ENCODE measurements at regions not wholly inside any gene's neighbourhood (a gene's known extent, or its start where the extent isn't known, plus 50 kb on each side); places are given as distances from the start of the nearest gene placed in this dataset.

DNA sequence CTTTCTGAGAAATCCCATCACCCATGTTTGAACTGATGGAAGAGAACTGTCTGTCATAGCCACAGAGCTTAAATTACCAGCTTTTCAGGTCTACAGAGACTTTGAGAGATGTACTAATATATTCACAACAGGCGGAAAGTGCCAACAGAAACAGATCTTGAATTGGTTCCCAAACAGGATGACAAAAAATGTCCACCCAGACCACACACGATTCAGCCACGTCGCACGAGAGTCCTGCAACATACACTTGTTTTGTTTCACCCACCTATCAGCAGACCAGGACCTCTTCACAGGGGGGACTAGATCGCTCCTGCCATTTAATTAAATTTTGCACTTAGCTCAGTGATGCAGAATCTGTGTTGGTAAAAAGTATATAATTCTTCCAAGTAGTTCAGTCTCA, 187.1 kb upstream of the CEP162 start:
- DNase-seq = no peak

DNA sequence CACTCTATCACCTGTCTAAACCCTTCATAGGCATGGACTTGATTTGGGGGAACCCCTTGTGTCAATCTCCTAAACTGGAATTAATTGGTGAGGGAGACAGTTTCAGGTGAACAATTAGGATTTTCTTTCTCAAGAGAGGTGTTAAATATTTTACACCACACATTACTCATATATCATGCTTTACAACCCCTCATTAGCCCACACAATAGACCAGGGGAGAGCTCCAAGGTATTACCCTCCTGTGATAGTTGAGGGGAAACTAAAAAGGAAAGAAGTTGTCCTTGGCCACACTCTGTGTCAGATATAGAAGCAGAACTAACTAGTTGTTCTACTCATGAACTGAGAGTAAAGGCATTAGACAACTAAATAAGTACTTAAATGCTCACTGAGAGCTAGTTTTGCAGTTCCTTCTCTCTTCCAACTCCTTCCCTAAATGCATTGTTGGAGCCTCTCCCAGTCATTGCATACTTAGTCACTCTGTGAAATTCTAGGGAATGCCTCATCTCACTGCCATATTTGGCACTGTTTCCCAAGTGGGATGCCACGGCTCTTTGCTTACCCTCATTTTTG, 183.7 kb upstream of the CEP162 start:
- no peak for DNase-seq

DNA sequence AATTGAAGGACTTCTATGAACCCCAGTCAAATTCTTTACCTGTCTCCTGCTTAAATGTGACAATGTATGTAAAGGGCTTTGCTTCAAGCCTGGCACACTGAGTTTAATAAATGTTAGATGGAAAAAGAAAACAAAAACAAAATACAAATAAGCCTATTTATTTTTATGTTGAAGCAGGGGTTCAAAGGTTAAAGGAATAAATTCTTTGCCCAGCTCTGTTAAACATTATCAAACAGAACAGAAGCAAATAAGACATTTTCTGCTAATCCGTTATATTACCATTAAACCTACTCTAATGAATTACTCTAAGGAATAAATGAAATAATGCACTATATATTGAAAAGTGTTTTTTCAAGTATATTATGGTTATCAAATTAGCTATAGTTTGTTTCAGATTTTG, 182.5 kb upstream of the CEP162 start:
- DNase-seq = no peak

DNA sequence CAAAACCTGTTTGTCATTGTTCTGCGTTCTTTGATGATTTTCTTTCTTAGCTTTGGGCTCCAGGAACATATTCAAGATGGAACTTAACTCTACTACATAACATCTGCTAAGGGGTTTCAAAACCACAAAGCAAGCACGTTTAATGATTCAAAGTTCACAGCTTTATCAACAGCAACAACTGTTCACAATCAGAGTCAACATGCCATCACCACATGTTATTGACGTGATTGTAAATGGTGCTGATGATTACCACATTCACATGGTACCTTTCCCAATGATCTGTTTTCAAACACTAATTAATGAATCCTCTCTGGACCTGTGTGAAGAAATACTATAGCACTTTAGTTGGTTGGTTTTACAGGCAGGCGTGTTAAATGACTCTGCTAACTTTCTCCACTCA, 180.6 kb upstream of the CEP162 start:
- DNase-seq = no peak

DNA sequence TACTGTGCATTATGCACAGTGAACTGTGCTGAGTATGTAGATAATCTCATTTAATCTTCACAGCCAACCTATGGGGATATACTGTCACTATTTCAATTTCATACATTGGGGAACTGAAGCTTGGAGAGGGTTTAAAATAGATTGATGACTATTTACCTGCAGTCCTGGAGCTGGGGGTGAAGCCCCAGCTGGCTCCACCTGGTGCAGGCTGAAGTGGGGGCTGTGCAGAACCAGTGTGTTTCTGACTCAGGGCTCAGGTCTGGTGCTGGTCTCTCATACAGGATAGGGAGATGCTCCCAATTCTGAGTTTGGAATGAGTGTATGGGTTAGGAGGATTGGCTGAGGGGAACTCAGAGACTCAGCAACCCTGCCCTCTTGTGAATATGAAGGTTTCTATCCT, 176.1 kb upstream of the CEP162 start:
- no peak for DNase-seq

DNA sequence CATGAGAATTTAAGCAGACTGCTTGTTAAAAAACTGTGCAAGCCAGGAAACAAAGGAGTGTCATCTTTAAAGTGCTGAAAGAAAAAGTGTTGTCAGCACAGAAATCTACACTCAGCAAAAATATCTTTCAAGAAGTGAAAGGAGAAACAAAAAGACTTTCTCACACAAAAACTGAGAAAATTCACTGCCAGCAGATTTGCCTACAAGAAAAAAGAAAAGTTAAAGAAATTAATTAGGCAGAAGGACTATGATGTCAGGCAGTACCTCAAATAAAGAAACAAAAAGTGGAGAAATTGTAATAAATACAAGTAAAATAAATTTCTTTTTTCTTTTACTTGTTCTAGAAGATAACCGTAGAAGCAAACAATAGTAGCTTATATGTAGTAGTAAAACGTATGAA, 171.6 kb upstream of the CEP162 start:
- no peak for DNase-seq

DNA sequence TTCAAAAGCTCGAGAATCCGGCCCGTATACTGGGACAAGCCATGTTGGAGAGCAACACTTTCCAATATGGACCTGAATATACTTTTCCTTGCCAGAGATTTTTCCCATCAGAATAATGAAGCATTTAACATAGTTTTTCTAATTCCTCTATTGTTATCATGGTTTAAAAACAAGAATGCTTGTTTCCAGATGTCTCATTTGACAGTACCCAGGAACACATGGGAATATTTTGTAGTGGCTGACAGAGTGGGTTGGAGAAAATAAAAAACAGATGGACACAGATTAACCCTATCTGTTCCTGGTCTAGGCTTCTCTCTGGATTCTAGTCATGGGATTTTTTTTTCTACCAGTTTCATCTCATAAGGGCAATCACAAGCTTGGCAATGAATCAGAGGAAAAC, 164.8 kb upstream of the CEP162 start:
- DNase-seq = no peak

DNA sequence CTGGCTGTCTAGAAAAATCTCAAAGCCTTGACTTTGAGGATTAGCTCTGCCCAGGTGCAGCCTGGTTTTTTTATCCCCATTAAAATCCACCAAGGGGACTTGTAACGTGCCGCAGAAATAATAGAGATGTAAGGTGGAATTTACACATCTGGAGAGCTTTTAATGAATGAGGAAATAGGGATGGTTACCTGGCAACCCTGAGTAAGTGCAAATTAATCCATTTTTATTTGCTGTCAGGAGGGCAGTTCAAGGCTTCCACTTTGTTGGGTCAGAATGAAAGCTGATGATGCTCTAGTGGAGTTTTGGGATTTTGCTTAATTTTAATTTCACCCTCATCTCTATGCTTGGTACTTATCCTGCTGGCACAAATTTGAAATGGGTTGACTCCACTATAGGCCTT, 163.4 kb upstream of the CEP162 start:
- DNase-seq = no peak

DNA sequence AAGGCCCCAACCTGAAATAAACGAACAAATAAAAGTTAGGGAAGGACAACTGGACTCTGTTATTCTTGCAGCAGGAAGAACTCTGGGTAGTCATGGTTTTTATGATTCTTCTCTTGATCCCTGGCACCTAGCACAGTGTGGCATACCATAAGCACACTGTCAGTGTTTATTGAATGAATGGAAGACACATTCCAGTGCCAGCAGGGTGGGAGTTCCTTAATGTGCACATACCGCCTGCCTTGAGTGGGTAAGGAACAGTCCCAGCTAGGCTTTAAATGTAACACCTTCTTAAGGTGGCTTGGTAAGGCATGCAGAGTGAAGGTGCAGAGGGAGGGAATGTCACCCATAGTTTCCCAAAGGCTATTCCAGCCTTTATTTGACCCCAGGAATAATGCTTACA, 162.9 kb upstream of the CEP162 start:
- DNase-seq = no peak

DNA sequence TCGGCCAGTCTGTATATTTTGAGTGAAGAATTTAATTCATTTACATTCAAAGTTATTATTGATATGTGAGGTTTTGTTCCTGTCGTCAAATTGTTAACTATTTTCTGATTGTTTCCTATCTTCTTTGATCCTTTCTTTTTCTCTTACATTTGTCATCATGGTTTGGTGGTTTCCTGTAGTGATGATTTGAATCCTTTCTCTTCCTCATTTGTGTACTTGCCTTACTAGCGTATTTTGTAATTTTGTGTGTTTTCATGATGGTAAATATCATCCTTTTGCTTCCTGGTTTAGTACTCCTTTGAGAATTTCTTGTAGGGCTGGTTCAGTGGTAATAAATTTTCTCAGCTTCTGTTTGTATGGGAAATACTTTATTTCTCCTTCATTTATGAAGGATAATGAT, 151.7 kb upstream of the CEP162 start:
- DNase-seq = no peak

DNA sequence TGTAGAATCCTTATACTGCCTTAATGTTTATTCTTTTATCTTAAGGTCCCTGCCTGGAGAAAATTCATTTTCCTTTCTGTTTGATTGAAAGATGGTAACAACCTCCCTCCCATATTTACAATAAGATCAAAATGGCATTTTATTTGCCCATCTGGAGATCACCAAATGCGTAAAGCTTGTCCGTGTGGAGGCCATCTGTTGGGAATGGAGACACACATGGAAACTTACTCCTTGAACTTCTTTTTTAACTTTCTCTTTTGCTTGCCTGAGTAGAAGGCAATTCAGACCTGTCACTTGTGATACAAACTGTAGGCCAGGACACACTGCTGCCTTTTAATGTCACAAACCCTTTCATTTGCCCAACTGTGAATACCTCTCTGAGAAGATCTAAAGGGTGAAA, 144.8 kb upstream of the CEP162 start:
- DNase-seq = no peak

DNA sequence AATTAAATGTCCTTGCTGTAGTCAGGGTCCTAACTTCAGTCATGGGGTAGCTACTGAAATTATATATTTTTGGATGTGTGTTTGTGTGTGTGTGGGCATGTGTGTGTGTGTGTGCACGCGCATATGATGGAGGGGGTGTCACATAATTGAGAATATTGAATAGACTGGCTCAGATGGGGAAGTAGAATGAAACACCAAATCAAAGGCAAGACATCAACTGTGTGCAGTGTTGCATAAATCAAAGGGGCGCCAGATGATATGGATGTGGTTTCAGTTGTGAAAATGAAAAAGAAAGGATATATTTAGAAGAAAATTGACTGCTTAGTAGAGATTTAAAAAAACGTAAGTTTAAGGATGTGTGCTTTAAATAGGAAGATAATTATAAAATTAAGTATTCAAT, 144.2 kb upstream of the CEP162 start:
- DNase-seq = no peak

DNA sequence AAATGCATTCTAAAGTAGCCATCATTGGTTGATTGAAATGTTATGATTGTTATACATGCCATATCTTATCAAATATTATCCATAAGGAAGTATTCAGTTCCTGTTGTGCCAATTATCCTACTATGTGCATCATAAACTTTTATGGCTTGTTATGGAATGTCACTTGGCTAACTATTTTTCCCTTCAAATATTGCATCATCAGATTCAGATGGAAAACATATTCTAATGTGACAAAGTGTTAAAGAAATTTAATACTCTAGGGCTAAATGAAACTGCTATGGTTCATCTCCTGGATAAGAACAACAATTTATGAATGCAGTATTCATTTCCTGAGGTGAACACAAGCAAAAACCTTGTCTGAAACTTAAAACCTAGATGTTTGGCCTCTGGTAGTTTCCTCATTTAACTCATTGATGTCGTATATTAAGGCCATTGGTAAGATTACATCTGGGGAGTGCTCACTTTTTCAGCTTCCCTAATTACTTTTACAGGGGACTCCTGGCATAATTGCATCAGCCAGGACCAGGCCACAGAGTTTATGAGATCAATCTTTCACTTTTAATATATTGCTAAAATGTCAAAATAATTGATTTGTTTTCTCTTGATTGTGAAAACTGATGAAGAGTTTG, 134.9 kb upstream of the CEP162 start:
- no peak for DNase-seq

DNA sequence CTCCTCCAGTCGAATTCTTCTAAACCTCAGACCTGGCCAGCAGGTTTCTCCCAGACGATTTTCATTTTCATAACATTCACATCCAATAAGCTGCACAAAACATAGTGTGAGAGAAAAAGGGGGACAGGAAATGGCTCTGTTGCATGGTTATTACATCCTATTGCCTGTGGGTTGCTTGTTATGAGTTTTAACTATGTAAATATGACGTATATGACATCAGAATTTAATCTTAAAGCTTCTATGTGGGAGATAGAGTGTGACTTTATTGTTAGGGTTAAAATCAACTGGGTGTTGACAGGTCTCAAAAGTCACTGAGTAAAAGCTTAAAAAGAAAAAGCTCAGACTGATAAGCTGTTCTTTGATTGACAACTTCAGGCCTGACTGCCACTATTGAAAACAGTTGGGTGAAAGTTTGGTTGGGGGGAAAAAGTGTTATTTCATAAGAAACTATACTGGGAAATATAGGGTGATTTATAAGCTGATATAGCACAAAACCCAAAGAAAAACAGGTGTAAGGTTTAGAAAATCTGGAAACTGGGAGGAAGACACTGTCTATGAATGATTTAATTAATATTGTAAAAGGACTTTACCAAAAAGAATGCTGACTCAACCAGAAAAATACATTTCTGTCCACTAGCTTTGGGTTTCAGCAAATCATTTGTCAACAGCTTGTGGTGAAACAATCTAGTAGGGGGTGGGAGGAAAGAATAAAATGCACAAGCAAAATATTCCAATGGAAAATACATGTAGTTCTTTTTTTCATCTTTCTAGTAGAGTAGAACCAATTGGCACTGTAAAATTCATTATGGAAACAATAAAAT, 134.1 kb upstream of the CEP162 start:
- no peak for DNase-seq

DNA sequence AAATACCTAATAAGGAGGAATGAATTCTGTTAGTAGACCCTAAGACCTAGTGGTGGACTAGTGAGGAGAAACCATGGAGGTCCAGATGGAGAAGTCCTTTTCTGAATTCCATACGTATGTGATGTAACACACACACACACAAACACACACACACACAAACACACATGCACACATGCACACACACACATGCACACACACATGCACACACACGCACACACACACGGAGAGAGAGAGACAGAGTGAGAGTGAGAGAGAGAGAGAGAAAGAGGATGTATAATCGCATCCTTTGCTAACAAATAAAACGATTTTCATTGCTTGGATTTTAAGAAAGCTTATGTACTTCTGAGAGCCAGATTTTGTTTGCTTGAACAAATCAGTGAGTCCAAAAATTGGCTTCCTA, 132.6 kb upstream of the CEP162 start:
- no peak for DNase-seq

DNA sequence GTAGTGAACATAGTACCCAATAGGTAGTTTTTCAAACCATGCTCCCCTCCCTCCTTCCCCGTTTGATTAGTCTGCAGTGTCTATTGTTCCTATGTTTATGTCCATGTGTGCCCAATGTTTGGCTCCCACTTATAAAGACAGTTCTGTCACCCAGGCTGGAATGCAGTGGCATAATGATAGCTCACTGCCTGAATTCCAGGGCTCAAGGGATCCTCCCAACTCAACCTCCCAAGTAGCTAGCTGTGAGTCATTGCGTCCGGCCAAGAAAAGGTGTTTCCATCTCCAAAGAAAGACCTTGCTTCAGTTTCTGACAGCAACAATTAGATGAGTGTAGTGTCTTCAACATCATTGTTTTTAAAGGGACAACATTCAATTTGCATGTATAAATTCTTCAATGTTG, 131.1 kb upstream of the CEP162 start:
- no peak for DNase-seq

DNA sequence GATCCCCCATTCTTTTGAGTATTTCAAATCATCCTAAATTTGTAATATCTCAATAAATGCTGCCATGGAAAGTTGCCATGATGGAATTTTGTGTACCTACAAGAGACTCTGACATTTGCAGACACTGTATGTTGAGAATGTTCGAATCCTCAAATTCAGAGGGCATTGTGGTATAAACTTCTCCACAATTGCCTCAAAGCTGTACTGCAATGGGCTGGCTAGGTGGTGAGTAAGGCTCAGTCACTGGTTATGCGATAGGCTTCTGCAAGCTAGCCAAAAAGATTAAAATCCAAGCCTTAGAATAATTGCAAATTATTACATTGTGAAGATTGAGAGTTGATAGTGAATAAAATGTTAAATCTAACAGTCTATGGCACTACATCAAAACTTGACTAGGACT, 130.2 kb upstream of the CEP162 start:
- no peak for DNase-seq

DNA sequence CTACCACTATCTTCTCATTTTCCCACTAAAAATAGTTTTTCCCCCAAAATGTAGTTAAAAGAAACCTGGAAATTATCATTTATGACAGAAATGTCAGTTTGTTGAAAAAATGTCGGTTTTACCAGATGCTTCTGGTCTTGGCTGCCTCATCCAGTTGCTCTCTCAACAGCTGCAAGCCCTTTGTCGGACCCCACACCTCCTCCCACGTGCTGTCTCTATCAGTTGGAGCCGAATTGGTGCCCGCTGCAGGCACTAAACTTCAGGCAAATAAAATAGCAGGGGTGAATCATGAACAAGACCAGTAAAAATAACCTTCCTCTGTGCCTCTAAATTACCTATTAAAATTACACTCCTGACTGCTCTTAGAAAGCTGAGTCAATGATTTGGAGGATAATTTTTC, 129.5 kb upstream of the CEP162 start:
- DNase-seq = no peak

DNA sequence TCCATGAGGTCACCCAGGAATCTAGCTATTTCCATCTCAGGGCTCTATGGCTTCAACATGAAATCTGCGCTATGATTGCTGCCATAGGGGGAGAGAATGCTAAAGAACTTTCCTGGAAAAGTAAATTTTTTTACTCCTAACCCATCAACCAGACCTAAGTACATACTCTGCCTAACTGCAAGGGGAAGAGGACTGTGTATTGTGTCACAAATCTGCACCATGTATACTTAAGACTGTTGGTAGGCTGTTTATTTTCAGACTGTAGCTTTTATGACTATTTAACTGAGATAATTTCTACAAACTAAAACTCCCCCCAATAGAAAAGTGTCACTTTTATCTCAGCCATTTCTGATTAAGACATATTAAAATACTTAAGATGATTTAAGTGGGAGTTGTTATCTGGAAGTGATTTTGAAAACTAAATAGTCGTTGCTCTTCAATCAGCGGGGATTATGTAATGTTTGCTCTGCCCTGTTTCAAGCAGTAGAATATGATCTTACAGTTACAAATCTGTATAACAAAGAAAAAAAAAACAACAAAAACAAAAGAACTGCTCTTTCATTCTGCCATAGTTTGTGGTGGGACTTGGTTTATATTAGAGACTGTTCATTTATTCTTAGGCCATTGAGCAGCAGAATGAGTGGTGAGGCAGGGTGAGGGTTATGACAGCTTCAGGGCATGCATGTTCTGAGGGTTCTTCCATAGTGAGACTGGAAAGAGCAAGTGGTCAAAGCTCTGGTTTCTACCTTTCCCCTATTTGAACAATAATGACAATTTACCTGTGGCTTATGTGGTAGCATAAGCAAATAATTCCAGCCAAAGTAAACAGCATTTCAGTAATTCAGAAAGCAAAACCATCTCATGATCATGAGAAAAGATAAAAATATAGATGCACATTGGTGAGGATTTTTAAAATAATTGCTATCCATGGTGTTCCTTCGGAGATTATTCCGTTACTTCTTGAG, 126.3 kb upstream of the CEP162 start:
- DNase-seq = no peak

DNA sequence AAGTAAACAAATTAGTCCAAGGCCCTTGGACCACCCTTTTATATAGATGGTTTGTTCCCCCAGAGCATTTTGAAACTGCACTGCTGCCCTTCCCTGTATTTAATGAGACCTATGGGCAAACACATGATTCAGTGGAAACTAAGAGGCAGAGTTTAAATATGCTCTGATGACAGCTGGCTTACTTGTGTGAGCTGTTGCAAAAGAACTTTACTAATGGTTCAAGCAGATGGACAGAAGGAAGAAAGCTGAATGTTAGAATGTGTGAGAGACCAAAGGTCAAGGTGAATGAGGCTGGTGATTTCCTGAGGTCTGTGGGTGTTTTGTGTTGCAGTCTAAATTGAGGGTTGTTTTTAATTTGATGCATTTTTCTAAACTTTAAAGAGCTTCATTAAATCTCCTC, 123.0 kb upstream of the CEP162 start:
- no peak for DNase-seq

DNA sequence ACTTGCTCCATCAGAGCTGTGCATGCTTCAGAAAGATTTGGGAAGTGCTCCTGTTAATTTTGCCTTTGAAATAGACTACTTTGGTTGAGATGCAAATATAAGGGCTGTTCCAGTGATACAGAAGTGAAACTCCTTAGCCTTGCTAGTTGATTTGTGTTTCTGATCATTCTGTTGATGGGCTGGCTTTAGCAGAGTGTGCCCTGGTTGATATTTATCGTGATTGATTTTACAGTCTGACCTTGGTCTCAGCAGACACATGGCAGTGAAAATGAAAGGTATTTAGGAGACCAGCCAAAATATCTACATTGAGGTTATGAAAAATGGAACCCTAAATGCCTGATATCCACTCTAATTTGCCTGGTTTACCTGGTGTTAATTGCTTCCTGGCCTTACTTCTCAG, 122.1 kb upstream of the CEP162 start:
- no peak for DNase-seq

DNA sequence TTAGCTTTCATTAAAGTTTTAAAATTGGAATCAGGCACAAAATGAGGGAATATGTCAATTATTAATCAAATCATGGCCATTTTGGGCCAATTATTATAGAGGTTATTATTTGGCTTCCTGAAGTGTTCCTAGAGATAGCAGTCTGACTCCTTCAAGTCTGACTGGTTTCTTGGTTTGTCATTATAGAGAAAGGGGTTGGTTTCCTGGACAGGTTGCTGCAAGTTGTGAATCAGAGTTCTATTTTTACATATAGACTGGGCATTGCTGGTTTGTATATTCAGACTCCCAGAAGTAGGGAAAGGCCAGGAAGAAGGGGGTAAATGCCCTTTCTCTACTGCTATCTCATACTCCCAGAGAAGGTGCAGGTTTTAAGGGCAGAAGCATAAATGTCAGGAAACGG, 121.4 kb upstream of the CEP162 start:
- no peak for DNase-seq

DNA sequence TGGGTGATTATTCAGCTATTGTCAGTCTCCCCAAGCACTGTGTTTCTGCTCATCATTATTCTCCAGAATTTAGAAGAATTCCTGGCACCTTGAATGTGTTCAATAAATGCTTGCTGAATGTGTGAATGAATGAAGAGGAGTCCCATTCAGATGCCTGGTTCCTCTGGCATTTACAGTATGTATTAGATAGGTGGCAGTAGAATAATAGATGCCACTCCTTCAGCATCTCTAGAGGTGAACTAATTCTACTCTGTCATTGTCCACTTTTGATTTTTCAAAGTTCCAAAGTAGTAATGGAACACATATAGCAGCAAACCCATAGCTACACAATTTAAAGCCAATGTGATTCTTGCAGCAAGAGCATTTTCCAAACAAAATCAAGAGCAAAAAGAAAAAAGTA, 118.9 kb upstream of the CEP162 start:
- no peak for DNase-seq

Measured in GDM1 (cell line).